ENCODE measurements at regions not wholly inside any gene's neighbourhood (a gene's known extent, or its start where the extent isn't known, plus 50 kb on each side); places are given as distances from the start of the nearest gene placed in this dataset.

GRCh38 chr5:60293518-60293917 lies 400.0 kb upstream of the PDE4D start:
- TF ChIP-seq, protein P1, sequence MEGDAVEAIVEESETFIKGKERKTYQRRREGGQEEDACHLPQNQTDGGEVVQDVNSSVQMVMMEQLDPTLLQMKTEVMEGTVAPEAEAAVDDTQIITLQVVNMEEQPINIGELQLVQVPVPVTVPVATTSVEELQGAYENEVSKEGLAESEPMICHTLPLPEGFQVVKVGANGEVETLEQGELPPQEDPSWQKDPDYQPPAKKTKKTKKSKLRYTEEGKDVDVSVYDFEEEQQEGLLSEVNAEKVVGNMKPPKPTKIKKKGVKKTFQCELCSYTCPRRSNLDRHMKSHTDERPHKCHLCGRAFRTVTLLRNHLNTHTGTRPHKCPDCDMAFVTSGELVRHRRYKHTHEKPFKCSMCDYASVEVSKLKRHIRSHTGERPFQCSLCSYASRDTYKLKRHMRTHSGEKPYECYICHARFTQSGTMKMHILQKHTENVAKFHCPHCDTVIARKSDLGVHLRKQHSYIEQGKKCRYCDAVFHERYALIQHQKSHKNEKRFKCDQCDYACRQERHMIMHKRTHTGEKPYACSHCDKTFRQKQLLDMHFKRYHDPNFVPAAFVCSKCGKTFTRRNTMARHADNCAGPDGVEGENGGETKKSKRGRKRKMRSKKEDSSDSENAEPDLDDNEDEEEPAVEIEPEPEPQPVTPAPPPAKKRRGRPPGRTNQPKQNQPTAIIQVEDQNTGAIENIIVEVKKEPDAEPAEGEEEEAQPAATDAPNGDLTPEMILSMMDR (IDR thresholded peaks at IDR 0.05), result no peak
- no peak for TF ChIP-seq EZH2 (IDR thresholded peaks at IDR 0.05; ENCODE audit: borderline replicate concordance, insufficient read depth, low read depth, low read length, poor library complexity, severe bottlenecking)
